ENCODE measurements at regions not wholly inside any gene's neighbourhood (a gene's known extent, or its start where the extent isn't known, plus 50 kb on each side); places are given as distances from the start of the nearest gene placed in this dataset.

DNA sequence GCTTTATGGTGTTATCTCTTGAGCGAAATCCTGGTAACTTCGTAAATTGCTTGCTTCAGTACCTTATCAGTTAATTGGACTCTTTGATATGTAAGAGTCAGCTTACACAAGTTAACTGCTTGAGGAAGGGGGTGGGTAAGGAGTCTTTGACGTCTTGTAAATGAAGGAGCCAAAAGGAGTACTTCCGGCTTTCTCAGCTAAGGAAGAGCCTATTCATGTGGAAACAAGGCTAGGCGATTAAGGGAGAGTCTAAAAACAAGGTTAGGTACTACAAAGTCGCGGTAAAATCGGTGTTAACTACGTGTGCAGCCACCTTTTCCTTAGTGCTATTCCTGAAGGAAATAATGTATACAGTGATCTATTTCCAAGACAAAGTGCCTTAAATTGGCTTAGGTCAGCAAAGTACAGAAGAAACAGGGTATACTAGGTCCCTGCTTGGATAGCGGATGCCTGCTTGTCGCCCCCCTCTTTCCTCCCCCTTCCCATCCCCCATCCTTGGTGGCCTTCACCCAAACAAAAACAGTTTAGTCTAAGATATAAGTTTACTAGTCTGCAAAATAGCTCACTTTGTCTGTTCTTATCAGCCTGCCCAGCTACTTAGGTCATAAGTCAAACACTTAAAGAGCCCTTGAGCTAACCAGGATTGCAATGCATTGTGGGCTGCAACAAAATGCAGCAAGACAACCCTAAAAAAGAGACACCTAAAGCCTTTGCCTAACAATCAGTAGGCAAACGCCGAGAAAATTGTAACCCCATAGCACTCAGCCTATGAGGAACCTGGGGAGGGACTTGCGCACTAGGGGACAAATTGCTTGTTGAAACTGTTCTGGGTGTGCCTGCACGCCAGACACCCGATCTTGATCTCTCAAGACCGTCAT lies 147.3 kb downstream of the TRIM27 start (continued):
- TF ChIP-seq, protein P1, sequence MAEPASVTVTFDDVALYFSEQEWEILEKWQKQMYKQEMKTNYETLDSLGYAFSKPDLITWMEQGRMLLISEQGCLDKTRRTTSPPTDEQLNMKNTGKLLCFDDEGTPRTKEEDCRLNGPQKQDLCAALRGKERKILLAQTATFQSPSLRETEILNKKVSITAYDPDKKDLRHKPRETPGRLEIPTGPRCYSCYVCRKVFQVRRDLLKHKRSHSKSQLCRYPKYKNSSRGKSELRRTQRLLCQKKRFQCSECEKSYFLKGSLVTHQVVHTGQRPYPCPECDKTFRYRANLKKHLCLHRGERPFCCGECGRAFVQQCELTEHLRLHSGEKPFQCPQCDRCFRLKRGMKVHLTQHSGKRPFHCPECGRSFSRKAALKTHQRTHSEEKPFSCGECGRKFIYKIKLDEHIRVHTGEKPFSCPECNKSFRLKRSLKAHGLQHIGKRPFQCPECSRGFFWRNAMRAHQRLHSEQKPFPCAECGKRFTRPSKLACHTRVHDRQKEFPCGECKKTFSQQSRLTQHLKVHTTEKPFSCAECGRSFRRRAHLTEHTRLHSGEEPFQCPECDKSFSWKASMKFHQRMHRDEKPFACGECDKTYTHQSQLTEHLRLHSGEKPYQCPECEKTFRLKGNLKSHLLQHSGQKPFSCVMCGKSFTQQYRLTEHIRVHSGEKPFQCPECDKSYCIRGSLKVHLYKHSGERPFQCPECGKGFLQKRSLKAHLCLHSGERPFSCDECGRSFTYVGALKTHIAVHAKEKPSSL (CRISPR knock-in tag; conservative IDR thresholded peaks at IDR 0.05), result no peak
- TF ChIP-seq ZNF219 (CRISPR knock-in tag; IDR thresholded peaks at IDR 0.05; ENCODE audit: borderline replicate concordance), result no peak

DNA sequence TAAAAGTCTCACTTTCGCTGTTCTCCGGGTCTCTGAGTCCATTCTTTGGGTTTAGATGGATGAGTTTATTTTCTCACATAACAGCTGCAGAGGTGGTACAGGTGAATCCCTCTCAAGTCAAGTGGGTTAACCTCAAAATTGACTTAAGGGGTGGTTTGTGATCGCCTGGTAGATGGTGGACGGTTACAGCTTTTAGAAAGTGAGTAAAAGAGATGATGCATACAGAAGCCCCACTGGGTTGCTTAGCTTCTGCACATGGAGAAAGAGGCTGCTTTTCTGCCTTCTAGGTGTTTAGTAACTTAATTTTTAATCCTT lies 146.7 kb downstream of the TRIM27 start:
- POLR2A ChIA-PET, result interaction anchor here (0.7 kb wide), 1 partner anchor 209 kb away, joined by 17 read pairs; no protein-coding TSS in a partner anchor
- H3K9me3 Mint-ChIP-seq, result no peaks in the 10 kb centered on the region
- peak overlapping the region; percentile 74 for H3K4me3 Mint-ChIP-seq
- peaks cover 3% of the 10 kb centered on the region; the same call in 1 of the 2 replicates for H3K36me3 Mint-ChIP-seq
- peak overlapping the region; percentile 90 for H3K27ac Mint-ChIP-seq
- DNase-seq (ENCODE audit: low spot score) (no peak), ATAC-seq (no peak)
- no peak for TF ChIP-seq ZNF121 (CRISPR knock-in tag; IDR thresholded peaks at IDR 0.05)
- no peak for TF ChIP-seq NR1H2 (CRISPR knock-in tag; IDR thresholded peaks at IDR 0.05)
- TF ChIP-seq NR3C1 (CRISPR knock-in tag; conservative IDR thresholded peaks at IDR 0.05; ENCODE audit: low read depth), result no peak
- no peak for TF ChIP-seq ZNF317 (CRISPR knock-in tag; IDR thresholded peaks at IDR 0.05; ENCODE audit: borderline replicate concordance, low read depth)
- TF ChIP-seq SP1 (CRISPR knock-in tag; conservative IDR thresholded peaks at IDR 0.05), result no peak
- TF ChIP-seq OVOL2 (CRISPR knock-in tag; IDR thresholded peaks at IDR 0.05; ENCODE audit: borderline replicate concordance), result no peak
- TF ChIP-seq, protein P2, sequence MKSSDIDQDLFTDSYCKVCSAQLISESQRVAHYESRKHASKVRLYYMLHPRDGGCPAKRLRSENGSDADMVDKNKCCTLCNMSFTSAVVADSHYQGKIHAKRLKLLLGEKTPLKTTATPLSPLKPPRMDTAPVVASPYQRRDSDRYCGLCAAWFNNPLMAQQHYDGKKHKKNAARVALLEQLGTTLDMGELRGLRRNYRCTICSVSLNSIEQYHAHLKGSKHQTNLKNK (CRISPR knock-in tag; IDR thresholded peaks at IDR 0.05), result no peak
- no peak for TF ChIP-seq SMAD3 (CRISPR knock-in tag; IDR thresholded peaks at IDR 0.05; ENCODE audit: borderline replicate concordance)
- no peak for TF ChIP-seq TP53 (CRISPR knock-in tag; IDR thresholded peaks at IDR 0.05)
- TF ChIP-seq, protein P3, sequence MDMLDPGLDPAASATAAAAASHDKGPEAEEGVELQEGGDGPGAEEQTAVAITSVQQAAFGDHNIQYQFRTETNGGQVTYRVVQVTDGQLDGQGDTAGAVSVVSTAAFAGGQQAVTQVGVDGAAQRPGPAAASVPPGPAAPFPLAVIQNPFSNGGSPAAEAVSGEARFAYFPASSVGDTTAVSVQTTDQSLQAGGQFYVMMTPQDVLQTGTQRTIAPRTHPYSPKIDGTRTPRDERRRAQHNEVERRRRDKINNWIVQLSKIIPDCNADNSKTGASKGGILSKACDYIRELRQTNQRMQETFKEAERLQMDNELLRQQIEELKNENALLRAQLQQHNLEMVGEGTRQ (CRISPR knock-in tag; IDR thresholded peaks at IDR 0.05), result no peak
- no peak for TF ChIP-seq TEAD4 (CRISPR knock-in tag; IDR thresholded peaks at IDR 0.05)
- TF ChIP-seq, protein P4, sequence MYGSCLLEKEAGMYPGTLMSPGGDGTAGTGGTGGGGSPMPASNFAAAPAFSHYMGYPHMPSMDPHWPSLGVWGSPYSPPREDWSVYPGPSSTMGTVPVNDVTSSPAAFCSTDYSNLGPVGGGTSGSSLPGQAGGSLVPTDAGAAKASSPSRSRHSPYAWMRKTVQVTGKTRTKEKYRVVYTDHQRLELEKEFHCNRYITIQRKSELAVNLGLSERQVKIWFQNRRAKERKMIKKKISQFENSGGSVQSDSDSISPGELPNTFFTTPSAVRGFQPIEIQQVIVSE (CRISPR knock-in tag; IDR thresholded peaks at IDR 0.05; ENCODE audit: borderline replicate concordance), result no peak
- TF ChIP-seq ZNF263 (CRISPR knock-in tag; IDR thresholded peaks at IDR 0.05; ENCODE audit: low read depth), result no peak
- TF ChIP-seq, protein P5, sequence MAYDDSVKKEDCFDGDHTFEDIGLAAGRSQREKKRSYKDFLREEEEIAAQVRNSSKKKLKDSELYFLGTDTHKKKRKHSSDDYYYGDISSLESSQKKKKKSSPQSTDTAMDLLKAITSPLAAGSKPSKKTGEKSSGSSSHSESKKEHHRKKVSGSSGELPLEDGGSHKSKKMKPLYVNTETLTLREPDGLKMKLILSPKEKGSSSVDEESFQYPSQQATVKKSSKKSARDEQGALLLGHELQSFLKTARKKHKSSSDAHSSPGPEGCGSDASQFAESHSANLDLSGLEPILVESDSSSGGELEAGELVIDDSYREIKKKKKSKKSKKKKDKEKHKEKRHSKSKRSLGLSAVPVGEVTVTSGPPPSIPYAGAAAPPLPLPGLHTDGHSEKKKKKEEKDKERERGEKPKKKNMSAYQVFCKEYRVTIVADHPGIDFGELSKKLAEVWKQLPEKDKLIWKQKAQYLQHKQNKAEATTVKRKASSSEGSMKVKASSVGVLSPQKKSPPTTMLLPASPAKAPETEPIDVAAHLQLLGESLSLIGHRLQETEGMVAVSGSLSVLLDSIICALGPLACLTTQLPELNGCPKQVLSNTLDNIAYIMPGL (CRISPR knock-in tag; IDR thresholded peaks at IDR 0.05), result no peak
- no peak for TF ChIP-seq NFYB (CRISPR knock-in tag; conservative IDR thresholded peaks at IDR 0.05; ENCODE audit: low read depth)
- TF ChIP-seq, protein P6, sequence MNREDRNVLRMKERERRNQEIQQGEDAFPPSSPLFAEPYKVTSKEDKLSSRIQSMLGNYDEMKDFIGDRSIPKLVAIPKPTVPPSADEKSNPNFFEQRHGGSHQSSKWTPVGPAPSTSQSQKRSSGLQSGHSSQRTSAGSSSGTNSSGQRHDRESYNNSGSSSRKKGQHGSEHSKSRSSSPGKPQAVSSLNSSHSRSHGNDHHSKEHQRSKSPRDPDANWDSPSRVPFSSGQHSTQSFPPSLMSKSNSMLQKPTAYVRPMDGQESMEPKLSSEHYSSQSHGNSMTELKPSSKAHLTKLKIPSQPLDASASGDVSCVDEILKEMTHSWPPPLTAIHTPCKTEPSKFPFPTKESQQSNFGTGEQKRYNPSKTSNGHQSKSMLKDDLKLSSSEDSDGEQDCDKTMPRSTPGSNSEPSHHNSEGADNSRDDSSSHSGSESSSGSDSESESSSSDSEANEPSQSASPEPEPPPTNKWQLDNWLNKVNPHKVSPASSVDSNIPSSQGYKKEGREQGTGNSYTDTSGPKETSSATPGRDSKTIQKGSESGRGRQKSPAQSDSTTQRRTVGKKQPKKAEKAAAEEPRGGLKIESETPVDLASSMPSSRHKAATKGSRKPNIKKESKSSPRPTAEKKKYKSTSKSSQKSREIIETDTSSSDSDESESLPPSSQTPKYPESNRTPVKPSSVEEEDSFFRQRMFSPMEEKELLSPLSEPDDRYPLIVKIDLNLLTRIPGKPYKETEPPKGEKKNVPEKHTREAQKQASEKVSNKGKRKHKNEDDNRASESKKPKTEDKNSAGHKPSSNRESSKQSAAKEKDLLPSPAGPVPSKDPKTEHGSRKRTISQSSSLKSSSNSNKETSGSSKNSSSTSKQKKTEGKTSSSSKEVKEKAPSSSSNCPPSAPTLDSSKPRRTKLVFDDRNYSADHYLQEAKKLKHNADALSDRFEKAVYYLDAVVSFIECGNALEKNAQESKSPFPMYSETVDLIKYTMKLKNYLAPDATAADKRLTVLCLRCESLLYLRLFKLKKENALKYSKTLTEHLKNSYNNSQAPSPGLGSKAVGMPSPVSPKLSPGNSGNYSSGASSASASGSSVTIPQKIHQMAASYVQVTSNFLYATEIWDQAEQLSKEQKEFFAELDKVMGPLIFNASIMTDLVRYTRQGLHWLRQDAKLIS (CRISPR knock-in tag; IDR thresholded peaks at IDR 0.05; ENCODE audit: borderline replicate concordance), result no peak
- CTCF ChIA-PET, result interaction anchor here (0.9 to 1.7 kb wide), 4 partner anchors 11 to 245 kb away, joined by 3 to 6 read pairs (median 4); no protein-coding TSS in a partner anchor
- peaks cover 97% of the 10 kb centered on the region for H3K27me3 Mint-ChIP-seq (ENCODE audit: low read depth)
- peaks cover 75% of the 10 kb centered on the region for H3K4me1 Mint-ChIP-seq

Data from WTC11 (cell line).